Activated naive CD4-positive, alpha-beta T cell treated with anti-CD3 and anti-CD28 coated beads for 36 hours (primary cell): ENCODE measurements at regions not wholly inside any gene's neighbourhood (a gene's known extent, or its start where the extent isn't known, plus 50 kb on each side); places are given as distances from the start of the nearest gene placed in this dataset.
"Not testable (repeated sequence)": the region's sequence is repeated elsewhere in the genome, so short reads cannot be mapped to it uniquely, and the experiment has no call there.

Experiments
- CTCF ChIA-PET: fragments of 350-600 bp; sonication (Branson Sonifier 250); formaldehyde crosslinking; loops from one replicate; lab custom pipeline; 2021; ENCODE audit warnings: antibody characterized with exemption; lab: Charles Lee
- DNase-seq: peaks from one replicate; pipeline ENCODE4 v3.0.0-alpha.2; 2020
- H3K27ac Mint-ChIP-seq: one replicate; pipeline ENCODE4 v1.8.0; 2021; ENCODE audit warnings: mild to moderate bottlenecking, mixed read lengths
- H3K27me3 Mint-ChIP-seq: one replicate; pipeline ENCODE4 v1.8.0; 2021; ENCODE audit warnings: low read depth, mixed read lengths
- H3K36me3 Mint-ChIP-seq: one replicate; pipeline ENCODE4 v1.8.0; 2021; ENCODE audit warnings: low read depth, mixed read lengths
- H3K4me1 Mint-ChIP-seq: one replicate; pipeline ENCODE4 v1.8.0; 2021; ENCODE audit warnings: low read depth, mixed read lengths
- H3K4me3 Mint-ChIP-seq: one replicate; pipeline ENCODE4 v1.8.0; 2021; ENCODE audit warnings: mild to moderate bottlenecking, moderate library complexity, mixed read lengths
- H3K9me3 Mint-ChIP-seq: one replicate; pipeline ENCODE4 v1.8.0; 2021; ENCODE audit warnings: mixed read lengths
- intact Hi-C: fragments of 100-400 bp; cut with micrococcal nuclease; formaldehyde crosslinking; loops from one replicate; pipeline ENCODE4 v1.15.1; 2023

DNA sequence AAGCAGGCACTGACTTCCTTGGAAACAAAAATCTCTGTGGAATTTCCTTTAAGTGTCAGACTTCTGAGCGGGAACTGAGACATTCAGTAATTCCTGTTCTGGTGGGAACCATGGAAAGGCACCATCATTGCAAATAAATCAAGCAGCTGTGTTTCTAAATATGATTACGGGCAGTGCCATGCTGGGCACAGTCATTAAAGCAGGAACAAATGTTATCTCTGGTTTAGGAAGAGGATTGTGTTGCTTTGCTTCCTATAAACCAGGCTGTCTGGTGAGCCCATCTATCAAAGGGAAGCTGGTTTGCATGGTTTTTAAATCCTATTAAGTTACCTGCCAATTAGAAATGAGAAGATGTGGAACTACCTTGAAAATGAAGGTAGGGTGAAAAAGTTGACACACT, 86.7 kb downstream of the EBLN2 start:
- H3K27me3 Mint-ChIP-seq, result peaks cover 7% of the 10 kb centered on the region
- no peaks in the 10 kb centered on the region for H3K36me3 Mint-ChIP-seq
- no peaks in the 10 kb centered on the region for H3K9me3 Mint-ChIP-seq
- no peak overlapping the region for H3K4me3 Mint-ChIP-seq
- intact Hi-C loops, result no loop called here
- CTCF ChIA-PET, result no interaction called here
- no peaks in the 10 kb centered on the region for H3K4me1 Mint-ChIP-seq
- no peak for DNase-seq
- H3K27ac Mint-ChIP-seq, result no peak overlapping the region

DNA sequence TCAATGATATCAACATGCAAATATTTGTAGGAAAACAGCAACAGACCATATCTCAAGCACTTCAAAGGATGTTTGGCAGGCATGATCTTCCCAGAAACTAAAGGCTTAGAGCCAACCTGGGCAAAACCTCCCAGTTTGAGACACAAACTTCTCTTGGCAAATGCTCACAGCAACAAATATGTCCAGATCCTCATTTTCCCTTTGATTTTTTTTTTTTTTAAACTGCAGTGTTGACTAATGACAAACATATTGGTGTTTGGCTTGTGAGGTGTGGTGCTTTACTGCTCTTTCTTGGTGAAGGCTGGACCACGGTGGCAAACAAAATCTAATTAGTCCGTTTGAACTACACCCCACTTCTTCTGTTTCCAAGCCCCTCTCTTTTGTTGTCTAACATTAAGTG, 87.2 kb downstream of the EBLN2 start:
- Mint-ChIP-seq H3K9me3 (no peaks in the 10 kb centered on the region), H3K4me3 (no peak overlapping the region), H3K27ac (no peak overlapping the region), H3K36me3 (no peaks in the 10 kb centered on the region), H3K27me3 (peaks cover 7% of the 10 kb centered on the region), H3K4me1 (no peaks in the 10 kb centered on the region)
- CTCF ChIA-PET, result no interaction called here
- intact Hi-C loops, result no loop called here
- no peak for DNase-seq

DNA sequence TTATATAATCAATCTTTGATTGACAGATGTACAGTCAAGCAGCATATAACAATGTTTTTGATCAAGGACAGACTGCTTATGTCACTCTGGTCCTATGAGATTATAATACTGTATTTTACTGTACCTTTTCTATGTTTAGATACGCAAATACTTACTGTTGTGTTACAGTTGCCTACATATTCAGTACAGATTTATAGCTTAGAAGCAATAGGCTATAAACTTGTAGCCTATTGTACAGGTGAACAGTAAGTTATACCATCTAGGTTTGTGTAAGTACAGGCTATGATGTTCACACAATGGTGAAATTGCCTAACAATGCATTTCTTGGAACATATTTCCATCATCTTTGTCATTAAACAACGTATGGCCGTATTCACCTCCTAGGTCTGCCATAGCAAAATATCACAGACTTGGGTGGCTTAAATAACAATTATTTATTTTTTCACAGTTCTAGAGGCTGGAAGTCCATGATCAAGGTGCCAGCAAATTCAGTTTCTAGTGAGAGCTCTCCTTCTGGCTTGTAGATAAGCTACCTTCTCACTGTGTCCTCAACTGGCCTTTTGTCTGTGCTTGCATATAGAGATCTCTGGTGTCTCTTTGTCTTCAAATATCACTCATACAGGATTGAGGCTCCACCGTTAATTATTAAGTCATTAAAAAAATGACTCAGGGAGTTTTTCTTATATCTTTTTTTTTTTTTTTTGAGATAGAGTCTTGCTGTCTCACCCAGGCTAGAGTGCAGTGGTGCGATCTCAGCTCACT, 89.1 kb downstream of the EBLN2 start:
- H3K4me1 Mint-ChIP-seq, result no peaks in the 10 kb centered on the region
- H3K4me3 Mint-ChIP-seq, result no peak overlapping the region
- CTCF ChIA-PET, result interaction anchor here (0.7 kb wide), 1 partner anchor 777 kb away, joined by 3 read pairs; no protein-coding TSS in a partner anchor
- no peak overlapping the region for H3K27ac Mint-ChIP-seq
- no peaks in the 10 kb centered on the region for H3K36me3 Mint-ChIP-seq
- peaks cover 9% of the 10 kb centered on the region for H3K27me3 Mint-ChIP-seq
- no peaks in the 10 kb centered on the region for H3K9me3 Mint-ChIP-seq
- intact Hi-C loops, result no loop called here
- DNase-seq, result no peak

DNA sequence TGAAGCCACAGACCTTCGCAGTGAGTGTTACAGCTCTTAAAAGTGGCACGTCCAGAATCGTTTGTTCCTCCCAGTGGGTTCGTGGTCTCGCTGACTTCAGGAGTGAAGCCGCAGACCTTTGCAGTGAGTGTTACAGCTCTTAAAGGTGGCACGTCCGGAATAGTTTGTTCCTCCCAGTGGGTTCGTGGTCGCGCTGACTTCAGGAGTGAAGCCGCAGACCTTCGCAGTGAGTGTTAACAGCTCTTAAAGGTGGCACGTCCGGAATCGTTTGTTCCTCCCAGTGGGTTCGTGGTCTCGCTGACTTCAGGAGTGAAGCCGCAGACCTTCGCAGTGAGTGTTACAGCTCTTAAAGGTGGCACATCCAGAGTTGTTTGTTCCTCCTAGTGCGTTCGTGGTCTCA, 91.1 kb downstream of the EBLN2 start:
- DNase-seq, H3K9me3 Mint-ChIP-seq, H3K4me3 Mint-ChIP-seq, H3K4me1 Mint-ChIP-seq, CTCF ChIA-PET, H3K27ac Mint-ChIP-seq, H3K27me3 Mint-ChIP-seq, H3K36me3 Mint-ChIP-seq, intact Hi-C loops: not testable (repeated sequence)

- H3K4me3 Mint-ChIP-seq, H3K27ac Mint-ChIP-seq, H3K36me3 Mint-ChIP-seq, intact Hi-C loops, H3K9me3 Mint-ChIP-seq, H3K4me1 Mint-ChIP-seq, DNase-seq, H3K27me3 Mint-ChIP-seq: not testable (repeated sequence)
- CTCF ChIA-PET, result interaction anchor here (0.7 kb wide), 1 partner anchor 8 kb away, joined by 3 read pairs; no protein-coding TSS in a partner anchor
Measured at GRCh38 chr3:73153057-73153456, 91.6 kb downstream of the EBLN2 start.

GRCh38 chr3:73154261-73154660, 92.8 kb downstream of the EBLN2 start:
- H3K9me3 Mint-ChIP-seq, H3K4me1 Mint-ChIP-seq, DNase-seq, CTCF ChIA-PET, H3K27me3 Mint-ChIP-seq, intact Hi-C loops, H3K27ac Mint-ChIP-seq, H3K36me3 Mint-ChIP-seq, H3K4me3 Mint-ChIP-seq: not testable (repeated sequence)

DNA sequence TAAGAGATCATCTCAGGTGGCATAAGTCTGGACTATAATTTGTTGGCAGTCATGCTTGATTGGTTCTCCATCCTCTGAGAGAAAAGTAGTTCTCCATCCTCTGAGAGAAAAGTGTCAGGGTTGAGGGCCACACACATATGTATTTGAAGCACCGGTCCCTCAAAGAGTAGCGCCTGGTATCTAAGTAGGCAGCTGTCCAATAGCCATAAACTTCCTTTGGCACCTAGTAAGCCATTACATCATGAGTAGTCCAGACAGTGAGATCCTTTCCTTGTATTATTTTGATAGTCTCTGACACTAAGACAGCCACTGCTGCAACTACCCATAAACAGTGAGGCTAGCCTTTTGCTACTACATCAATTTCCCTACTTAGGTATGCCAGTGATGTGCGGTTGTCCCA, 94.0 kb downstream of the EBLN2 start:
- CTCF ChIA-PET, H3K9me3 Mint-ChIP-seq, DNase-seq, H3K27me3 Mint-ChIP-seq, H3K36me3 Mint-ChIP-seq, H3K27ac Mint-ChIP-seq, H3K4me1 Mint-ChIP-seq, intact Hi-C loops, H3K4me3 Mint-ChIP-seq: not testable (repeated sequence)

DNA sequence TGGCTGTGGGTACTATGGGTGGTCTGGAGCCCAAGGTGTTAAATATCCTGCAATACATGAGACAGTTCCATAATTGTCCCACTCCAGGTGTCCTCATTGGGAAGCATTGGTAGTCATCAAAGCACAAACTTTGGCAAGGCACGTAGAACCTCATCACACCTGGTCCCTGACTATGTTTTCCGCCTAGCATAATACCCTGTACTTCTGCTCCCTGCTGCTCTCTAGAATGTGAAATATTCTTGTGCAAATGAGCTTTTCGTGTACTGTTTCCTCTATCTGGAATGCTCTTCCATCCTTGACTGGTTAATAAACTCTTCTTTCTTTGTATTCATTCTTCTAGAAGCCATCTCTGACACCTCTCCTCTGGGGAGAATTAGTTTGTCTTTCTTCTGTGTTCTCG, 103.2 kb downstream of the EBLN2 start:
- Mint-ChIP-seq H3K4me1 (no peaks in the 10 kb centered on the region), H3K27ac (no peak overlapping the region), H3K9me3 (no peaks in the 10 kb centered on the region), H3K36me3 (no peaks in the 10 kb centered on the region), H3K27me3 (no peaks in the 10 kb centered on the region), H3K4me3 (no peak overlapping the region)
- intact Hi-C loops, result no loop called here
- CTCF ChIA-PET, result no interaction called here
- DNase-seq, result no peak

- no peaks in the 10 kb centered on the region for H3K4me1 Mint-ChIP-seq
- intact Hi-C loops, result no loop called here
- no peaks in the 10 kb centered on the region for H3K36me3 Mint-ChIP-seq
- H3K27ac Mint-ChIP-seq, result no peak overlapping the region
- CTCF ChIA-PET, result no interaction called here
- no peaks in the 10 kb centered on the region for H3K9me3 Mint-ChIP-seq
- no peak overlapping the region for H3K4me3 Mint-ChIP-seq
- peaks cover 5% of the 10 kb centered on the region for H3K27me3 Mint-ChIP-seq
- no peak for DNase-seq
Measured at GRCh38 chr3:73175698-73176097, 114.2 kb downstream of the EBLN2 start.

DNA sequence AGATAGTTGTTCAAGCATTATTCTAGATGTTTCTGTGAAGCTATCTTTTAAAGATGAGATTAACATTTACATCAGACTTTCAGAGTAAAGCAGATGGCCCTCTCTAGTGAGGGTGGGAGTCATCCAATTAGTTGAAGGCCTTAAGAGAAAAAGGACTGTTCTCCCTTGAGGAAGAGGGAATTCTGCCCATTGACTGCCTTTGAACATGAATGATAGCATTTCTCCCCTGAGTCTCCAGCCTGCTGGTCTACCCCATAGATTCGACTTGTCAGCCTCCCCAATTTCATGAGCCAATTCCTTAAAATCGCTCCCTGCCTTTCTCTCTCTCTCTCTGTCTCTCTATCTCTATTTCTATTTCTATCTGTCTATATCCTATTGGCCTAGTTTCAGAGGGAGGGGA, 115.5 kb downstream of the EBLN2 start:
- intact Hi-C loops, result no loop called here
- Mint-ChIP-seq H3K4me1 (no peaks in the 10 kb centered on the region), H3K9me3 (no peaks in the 10 kb centered on the region), H3K4me3 (no peak overlapping the region), H3K36me3 (no peaks in the 10 kb centered on the region), H3K27me3 (peaks cover 5% of the 10 kb centered on the region), H3K27ac (no peak overlapping the region)
- CTCF ChIA-PET, result no interaction called here
- no peak for DNase-seq

DNA sequence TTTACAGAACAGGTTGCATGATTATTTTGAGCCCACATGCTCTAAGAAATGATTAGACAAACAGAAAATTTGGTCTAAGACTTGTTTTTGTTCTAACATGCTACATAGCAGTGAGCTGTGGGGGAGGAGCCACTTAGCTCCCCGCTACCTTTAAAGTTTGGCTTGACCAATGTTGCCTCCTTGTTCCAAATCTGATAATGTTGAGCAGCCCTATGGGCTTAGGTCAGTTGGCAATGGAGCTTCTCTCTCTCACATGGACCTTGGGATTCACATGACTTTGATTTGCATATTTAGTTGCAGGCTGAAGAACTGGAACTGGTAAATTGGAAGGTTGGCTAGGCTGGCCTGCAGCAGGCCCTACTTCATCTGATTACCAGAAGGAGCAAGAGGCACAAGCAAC, 116.4 kb downstream of the EBLN2 start:
- H3K4me1 Mint-ChIP-seq, result no peaks in the 10 kb centered on the region
- DNase-seq, result no peak
- H3K27ac Mint-ChIP-seq, result no peak overlapping the region
- no peak overlapping the region for H3K4me3 Mint-ChIP-seq
- intact Hi-C loops, result no loop called here
- H3K9me3 Mint-ChIP-seq, result no peaks in the 10 kb centered on the region
- no peaks in the 10 kb centered on the region for H3K36me3 Mint-ChIP-seq
- peaks cover 5% of the 10 kb centered on the region for H3K27me3 Mint-ChIP-seq
- CTCF ChIA-PET, result no interaction called here

- CTCF ChIA-PET, result interaction anchor here (1.3 kb wide), 1 partner anchor 12 kb away, joined by 4 read pairs; no protein-coding TSS in a partner anchor
- intact Hi-C loops, result no loop called here
- Mint-ChIP-seq H3K27me3 (peaks cover 3% of the 10 kb centered on the region), H3K27ac (no peak overlapping the region), H3K4me1 (no peaks in the 10 kb centered on the region), H3K36me3 (no peaks in the 10 kb centered on the region), H3K9me3 (no peaks in the 10 kb centered on the region), H3K4me3 (no peak overlapping the region)
- no peak for DNase-seq
Measured at GRCh38 chr3:73179601-73180000, 118.1 kb downstream of the EBLN2 start.

DNA sequence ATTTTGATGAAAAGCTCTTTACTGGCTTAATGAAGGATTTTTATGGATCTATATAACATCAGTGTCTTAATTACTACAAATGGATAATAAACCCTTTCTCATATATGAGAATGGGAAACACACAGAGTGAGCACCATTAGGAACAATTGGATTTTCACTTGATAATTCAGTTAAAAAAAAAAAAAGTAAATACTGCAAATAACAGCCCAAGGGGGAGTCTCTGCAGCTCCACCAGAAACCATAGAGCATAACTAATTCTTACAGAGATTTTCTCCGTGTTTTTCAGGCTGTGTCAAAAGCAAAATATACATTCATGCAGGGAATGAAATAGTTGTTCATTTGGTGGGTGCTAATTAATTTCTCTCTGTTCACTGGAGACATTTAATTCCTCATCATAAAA, 125.3 kb downstream of the EBLN2 start:
- H3K4me3 Mint-ChIP-seq, result no peak overlapping the region
- no peaks in the 10 kb centered on the region for H3K9me3 Mint-ChIP-seq

More for the DNA sequence above, 125.3 kb downstream of the EBLN2 start:
- Mint-ChIP-seq H3K4me1 (no peaks in the 10 kb centered on the region), H3K27me3 (peaks cover 12% of the 10 kb centered on the region), H3K27ac (no peak overlapping the region), H3K36me3 (no peaks in the 10 kb centered on the region)
- intact Hi-C loops, result no loop called here
- no peak for DNase-seq
- CTCF ChIA-PET, result interaction anchor here (1.7 kb wide), 1 partner anchor 85 kb away, joined by 4 read pairs; no protein-coding TSS in a partner anchor
